Vagina (tissue), 2 donors: ENCODE measurements at regions not wholly inside any gene's neighbourhood (a gene's known extent, or its start where the extent isn't known, plus 50 kb on each side); places are given as distances from the start of the nearest gene placed in this dataset.

Experiments
- CTCF ChIP-seq, 3 experiments: fragments of 450-650 bp in 2 of 3; fragments of 200-600 bp in 1 of 3; sonication (generic) in 1 of 3; IDR thresholded peaks; one replicate each; pipeline ENCODE4 v1.5.1; 2017 to 2019; ENCODE audit warnings: antibody characterized with exemption in 3 of 3, mild to moderate bottlenecking in 2 of 3, moderate library complexity in 2 of 3
- POLR2A ChIP-seq, 2 donors: fragments of 450-650 bp; IDR thresholded peaks; one replicate each; pipeline ENCODE4 v1.6.1; 2017; ENCODE audit warnings: antibody characterized with exemption in 2 of 2, mild to moderate bottlenecking in 2 of 2, moderate library complexity in 2 of 2
- POLR2AphosphoS5 ChIP-seq, 2 donors: sonication (generic); formaldehyde crosslinking; IDR thresholded peaks; one replicate each; pipeline ENCODE4 v1.9.0; 2017; ENCODE audit warnings: antibody characterized with exemption in 2 of 2, mild to moderate bottlenecking in 2 of 2, low read depth in 1 of 2; ENCODE audit not compliant: insufficient read depth in 1 of 2

- TF ChIP-seq CTCF (IDR thresholded peaks at IDR 0.05) (no peak), POLR2A (IDR thresholded peaks at IDR 0.05) (no peak), POLR2AphosphoS5 (IDR thresholded peaks at IDR 0.05; ENCODE audit: insufficient read depth in 1 of 2, low read depth in 1 of 2) (no peak)
These were observed 94.4 kb upstream of the NEBL start for GRCh38 chr10:20991526-20991925.
